Activated naive CD4-positive, alpha-beta T cell treated with anti-CD3 and anti-CD28 coated beads, Interleukin-2, amount 50 U/mL, for 72 hours (primary cell): ENCODE measurements at regions not wholly inside any gene's neighbourhood (a gene's known extent, or its start where the extent isn't known, plus 50 kb on each side); places are given as distances from the start of the nearest gene placed in this dataset.

Experiments used
- ATAC-seq, 2 donors: fragments of 150-1000 bp; cut with Tn5 transposase; 2 replicates each; pipeline ENCODE4 v1.10.0; 2021; ENCODE audit warnings: mild to moderate bottlenecking in 2 of 2, moderate library complexity in 2 of 2
- DNase-seq, 2 donors: peaks; one replicate each; pipeline ENCODE4 v3.0.0; 2021 to 2022; ENCODE audit warnings: low spot score in 2 of 2
- H3K27ac Mint-ChIP-seq, 2 donors: one replicate each; pipeline ENCODE4 v1.8.0; 2022; ENCODE audit warnings: mild to moderate bottlenecking in 2 of 2, mixed read lengths in 2 of 2
- H3K36me3 Mint-ChIP-seq, 2 donors: one replicate each; pipeline ENCODE4 v1.8.0; 2022; ENCODE audit warnings: mixed read lengths in 2 of 2
- H3K9me3 Mint-ChIP-seq, 2 donors: one replicate each; pipeline ENCODE4 v1.8.0; 2022; ENCODE audit warnings: mixed read lengths in 2 of 2

DNA sequence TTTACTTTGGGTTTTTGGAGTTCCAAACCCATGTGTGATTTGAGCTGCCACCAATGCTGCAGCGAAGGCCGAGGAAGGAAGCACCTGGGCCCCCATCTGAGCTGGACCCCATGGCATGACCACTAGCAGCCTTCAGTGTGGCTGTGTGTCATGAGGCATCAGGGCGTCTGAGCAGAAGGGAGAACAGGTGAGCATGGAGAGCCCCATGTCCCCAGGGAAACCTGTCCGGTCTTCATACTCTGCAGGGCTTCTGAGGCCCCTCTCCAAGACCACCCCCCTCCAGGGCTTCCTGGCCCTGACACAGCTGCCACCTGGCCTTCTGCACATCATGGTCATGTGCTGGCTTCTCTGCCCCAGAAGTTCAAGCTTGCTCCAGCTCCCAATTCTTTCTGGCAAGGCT lies 169.1 kb upstream of the CST7 start:
- H3K36me3 Mint-ChIP-seq, result peaks cover 3 to 6% of the 10 kb centered on the region in 2 donors
- no peak overlapping the region for H3K27ac Mint-ChIP-seq
- peaks cover 3 to 13% of the 10 kb centered on the region in 2 donors for H3K9me3 Mint-ChIP-seq
- ATAC-seq, result no peak
- no peak for DNase-seq

DNA sequence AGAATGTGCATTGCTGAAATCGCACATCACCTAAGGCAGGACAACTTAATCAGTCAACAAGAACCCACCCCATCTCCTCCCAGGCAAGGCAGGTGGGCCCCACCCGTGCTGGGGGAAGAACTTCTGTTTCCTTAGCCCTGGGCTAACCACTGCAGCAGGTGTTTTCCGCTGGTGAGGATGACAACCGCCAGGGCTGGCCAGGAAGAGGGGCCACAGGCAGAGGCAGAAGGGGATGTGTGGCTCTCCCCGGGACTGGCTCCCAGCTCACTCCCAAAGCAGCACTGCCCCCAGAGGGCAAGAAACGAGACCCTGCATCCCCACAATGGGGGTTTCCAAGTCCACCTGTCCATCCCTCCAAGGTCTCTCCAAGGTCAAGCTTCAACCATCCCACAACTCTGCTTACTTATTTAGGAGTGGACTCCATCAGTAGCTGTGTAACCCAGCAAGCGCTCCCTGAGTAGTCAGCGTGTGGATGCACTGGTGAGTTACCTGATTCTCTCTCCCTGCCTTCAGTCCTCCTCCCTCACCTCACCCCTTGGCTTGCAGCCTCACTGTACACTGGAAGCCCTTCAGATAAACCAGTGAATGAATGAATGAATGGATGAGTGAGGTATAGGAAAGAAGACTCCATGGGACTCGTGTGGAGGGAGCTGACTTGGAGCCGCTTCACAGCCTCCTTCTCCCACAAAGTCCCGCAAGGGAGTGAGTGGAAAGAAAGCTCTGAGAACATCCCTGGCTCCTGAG lies 168.2 kb upstream of the CST7 start:
- DNase-seq, result peak in 1 of 2 donors; percentile 40
- peaks cover 0 to 7% of the 10 kb centered on the region in 2 donors for H3K9me3 Mint-ChIP-seq

DNA sequence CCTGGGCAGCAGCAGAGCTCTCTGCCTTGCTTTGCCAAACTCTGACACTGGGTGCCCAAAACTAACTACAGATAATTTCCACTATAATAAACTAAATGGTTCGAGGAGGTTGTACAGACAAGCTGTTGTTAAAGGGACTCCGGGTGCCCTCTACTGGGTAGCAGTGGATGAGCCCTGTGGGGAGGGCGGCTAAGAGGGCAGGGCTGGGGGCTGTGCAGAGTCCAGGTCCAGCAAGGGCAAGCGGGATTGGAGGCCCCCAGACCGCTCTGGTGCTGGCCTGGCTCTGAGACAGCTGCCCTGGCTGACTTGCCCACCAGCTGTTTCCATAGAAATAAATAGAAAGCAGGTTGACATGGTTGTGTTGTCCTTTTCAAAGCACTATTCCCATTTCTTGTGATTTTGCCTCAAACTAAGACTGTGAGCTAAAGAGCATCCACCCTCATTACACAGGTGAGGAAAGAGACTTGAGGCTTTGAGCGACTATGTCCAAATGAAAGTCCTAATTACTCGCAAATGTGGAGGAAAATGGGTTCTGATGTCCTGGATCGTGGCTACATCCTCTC lies 167.6 kb upstream of the CST7 start:
- peak in 1 of 2 donors; percentile 18 for DNase-seq
- Mint-ChIP-seq H3K9me3 (peaks cover 0 to 2% of the 10 kb centered on the region in 2 donors), H3K27ac (no peak overlapping the region), H3K36me3 (no peaks in the 10 kb centered on the region)
- ATAC-seq, result peak in 1 of 2 donors; percentile 63

More for the DNA sequence above, 168.2 kb upstream of the CST7 start:
- H3K27ac Mint-ChIP-seq, result no peak overlapping the region
- no peaks in the 10 kb centered on the region for H3K36me3 Mint-ChIP-seq
- peak in 1 of 2 donors; percentile 9 for ATAC-seq

DNA sequence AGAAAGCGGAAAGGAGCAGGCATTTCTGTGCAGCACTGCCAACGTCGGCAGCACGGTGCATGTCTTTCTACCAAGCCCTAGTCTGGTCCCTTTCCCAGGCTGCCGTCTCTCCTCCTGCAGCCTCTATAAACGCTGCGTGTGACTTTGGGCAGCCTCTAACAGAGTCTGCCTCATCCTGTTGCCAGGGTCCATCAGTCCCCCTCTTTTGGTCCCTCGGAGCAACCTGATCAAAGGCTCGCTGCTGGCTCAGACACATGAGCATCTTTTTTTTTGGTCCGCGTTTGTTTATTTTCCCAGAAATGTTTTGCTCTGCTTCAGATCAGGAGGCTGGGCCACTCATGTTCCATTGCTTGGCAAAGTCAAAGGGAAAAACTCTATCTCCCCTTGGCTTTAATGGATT lies 166.8 kb upstream of the CST7 start:
- DNase-seq (no peak), ATAC-seq (no peak)
- H3K9me3 Mint-ChIP-seq, result no peaks in the 10 kb centered on the region
- H3K27ac Mint-ChIP-seq, result peak overlapping the region in 1 of 2 donors; percentile 9
- no peaks in the 10 kb centered on the region for H3K36me3 Mint-ChIP-seq

DNA sequence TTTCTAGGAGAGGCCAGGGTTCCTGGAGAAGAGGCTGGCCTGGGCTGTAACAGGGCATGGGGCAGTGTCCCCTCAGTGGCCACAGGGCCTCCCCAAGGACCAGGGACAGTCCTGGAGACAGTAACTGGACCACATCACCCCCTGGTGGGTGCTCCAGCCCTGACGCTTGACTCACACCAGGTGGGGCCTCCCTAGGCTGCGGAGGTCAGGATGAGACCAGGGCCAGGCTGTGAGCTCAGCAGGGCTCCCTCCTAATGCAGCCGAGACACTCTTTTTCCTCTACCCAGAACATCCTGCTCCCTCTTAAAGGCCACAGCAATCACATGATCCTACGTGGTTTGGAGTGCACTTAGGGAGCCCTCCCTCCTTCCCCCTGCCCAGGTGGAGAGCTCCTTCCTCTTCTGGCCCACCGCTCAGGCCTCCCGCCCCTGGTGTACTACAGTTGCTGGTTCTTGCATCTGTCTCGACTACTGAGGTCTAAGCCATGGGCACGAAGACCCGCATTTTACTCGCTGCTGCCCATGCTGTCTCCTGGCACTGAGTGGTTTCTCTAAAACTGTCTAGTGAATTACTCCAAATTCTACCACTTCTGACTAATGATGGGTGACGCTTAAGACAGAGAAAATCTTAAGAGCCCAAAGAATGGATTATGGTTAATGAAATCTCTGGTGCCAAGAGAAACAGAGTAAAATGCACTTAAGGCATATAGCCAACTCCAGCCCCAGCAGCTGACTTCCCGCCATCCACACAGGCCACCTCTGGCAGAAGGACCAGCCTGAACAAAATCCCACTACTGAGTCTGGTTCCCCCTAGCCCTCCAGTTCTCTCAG lies 166.1 kb upstream of the CST7 start:
- ATAC-seq, result no peak
- H3K9me3 Mint-ChIP-seq, result no peaks in the 10 kb centered on the region
- no peak for DNase-seq
- H3K36me3 Mint-ChIP-seq, result no peaks in the 10 kb centered on the region
- H3K27ac Mint-ChIP-seq, result no peak overlapping the region

DNA sequence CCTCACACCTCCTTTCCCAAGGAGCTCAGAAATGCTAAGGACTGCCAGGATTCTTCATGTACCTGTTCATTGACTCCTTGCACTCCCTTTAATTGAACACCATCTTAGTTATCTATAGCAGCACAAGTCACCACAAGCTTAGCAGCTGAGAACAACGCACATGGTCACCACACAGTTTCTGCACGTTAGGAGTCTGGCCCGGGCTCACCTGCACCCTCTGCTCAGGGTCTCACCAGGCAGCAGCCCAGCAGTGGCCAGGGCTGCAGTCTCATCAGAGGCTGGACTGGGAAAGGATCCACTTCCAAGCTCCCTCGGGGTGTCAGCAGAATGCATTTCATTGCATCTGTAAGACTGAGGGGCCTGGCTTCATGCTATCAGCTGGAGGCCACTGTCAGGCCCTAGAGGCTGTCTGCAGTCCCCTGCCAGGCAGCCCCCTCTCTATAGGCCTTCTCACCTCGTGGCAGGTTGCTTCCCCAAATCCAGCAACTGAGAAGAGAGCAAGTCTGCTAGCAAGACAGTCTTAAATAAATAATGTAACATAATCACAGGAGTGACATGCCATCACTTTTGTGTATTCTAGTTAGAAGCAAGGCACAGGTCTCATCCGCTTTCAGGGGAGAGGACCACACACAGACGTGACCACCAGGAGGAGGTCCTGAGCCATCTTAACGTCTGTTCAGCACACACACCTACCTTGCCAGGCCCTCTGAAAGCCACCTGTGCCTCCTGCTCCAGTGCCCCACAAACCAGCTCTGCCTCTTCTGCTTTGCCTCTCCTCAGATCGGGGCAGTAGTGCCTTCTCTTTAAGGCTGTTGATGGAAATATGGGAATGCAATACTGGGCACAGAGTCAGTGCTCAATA lies 165.2 kb upstream of the CST7 start:
- no peaks in the 10 kb centered on the region for H3K36me3 Mint-ChIP-seq
- no peak for DNase-seq
- H3K27ac Mint-ChIP-seq, result peak overlapping the region in 1 of 2 donors; percentile 59
- H3K9me3 Mint-ChIP-seq, result no peaks in the 10 kb centered on the region
- ATAC-seq, result no peak

DNA sequence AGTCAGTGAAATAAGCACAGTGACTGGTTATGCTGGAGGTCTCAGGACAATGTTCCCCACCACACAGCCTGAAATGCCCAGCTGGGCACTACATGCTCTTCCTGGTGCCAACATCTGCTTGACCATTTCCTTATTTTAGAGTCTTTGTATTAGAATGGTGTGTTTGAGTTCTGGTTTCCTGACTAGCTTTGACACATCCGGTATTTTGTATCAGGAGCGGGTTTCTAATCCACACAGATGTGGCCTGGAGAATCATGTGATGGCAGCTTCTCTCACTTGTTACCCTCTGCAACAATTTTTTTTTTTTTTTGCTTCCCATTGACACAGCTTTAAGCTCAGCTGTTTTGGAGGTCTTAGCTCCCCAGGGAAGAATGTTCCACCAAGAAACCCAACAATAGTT lies 164.5 kb upstream of the CST7 start:
- Mint-ChIP-seq H3K36me3 (no peaks in the 10 kb centered on the region), H3K9me3 (no peaks in the 10 kb centered on the region), H3K27ac (peak overlapping the region in 1 of 2 donors; percentile 59)
- no peak for DNase-seq
- no peak for ATAC-seq

DNA sequence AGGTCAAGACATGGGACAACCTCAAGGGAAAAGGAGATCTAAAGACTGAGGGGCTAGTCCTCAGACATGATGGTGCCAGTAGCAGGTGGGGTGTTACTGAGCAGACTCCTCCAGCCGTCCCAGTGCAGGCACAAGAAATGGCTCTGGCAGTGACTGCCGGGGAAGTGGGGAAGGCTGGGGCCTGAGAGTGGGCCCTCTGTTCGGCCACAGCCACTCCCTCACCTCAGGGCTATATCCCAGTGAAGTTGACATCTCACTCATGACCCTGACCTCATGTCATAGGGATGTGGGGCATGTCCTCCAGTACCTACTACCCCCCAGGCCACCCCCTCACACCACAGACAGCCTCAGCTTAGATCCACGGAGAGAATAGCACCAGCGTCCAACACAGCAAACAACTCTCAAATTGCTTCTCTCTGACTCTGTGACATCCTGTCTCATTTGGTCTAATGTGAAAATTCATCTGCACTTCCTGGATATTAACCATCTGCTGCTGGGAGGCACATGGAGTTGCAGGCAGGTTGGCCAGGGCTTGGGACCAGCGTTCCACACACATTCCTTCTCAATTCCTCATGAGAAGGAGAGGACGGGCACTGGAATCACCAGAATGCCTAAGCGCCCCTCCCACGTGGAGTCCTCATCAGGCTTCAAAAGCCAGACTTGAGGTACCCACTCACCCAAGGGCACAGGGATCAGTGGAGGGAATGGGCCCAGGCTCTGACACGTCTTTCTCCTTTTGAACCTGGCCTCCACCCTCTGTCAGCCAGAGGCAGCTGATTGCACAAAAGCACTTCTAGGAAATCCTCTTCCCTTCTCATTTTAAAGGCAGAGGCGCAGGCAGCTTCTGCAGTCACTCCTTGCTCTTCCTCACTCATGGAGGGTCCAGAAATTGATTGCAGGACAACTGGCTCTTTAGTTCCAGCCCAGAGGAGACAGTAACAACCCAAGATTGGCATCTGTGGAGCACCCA lies 163.6 kb upstream of the CST7 start:
- H3K27ac Mint-ChIP-seq, result no peak overlapping the region

DNA sequence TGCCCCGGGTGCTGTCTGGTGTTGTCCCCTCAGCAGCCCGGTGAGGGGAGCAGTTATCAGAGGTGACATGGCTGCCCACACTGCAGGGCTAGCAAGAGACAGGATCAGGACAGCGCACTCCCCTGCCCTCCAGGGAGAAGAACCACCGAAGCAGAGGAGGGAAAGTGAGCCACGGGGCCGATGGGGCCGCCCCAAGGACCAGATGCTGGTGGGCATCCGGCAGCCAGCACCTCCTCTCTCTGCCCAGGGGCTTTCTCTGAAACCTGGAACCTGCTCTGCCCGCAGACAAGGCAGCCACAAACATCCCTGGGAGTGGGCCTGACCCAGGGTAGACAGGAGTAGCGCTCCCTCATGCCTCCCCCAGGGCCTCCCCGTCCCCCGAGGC lies 163.0 kb upstream of the CST7 start:
- Mint-ChIP-seq H3K27ac (no peak overlapping the region), H3K9me3 (no peaks in the 10 kb centered on the region), H3K36me3 (no peaks in the 10 kb centered on the region)
- DNase-seq (no peak), ATAC-seq (no peak)

More for the DNA sequence above, 163.6 kb upstream of the CST7 start:
- DNase-seq, result no peak
- H3K36me3 Mint-ChIP-seq, result no peaks in the 10 kb centered on the region
- no peak for ATAC-seq
- no peaks in the 10 kb centered on the region for H3K9me3 Mint-ChIP-seq

DNA sequence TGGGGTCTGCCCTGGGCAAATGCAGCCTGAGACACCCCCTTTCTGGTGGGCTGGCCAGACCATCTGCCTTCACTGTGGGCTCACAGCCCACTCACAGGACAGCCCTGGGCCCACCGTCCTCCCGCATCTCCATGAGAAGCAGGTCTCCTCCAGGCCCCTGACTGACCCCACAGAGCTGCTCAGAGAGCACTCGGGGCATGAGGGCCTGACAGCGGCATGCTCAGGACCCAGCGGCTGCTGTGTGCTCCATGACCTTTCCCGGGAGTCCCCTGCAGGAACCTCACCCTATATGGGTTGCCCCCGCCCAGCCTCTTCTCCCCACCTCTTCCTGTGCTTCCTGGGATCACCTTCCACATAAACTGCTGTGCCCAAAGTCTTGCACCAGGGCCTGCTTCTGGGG lies 162.4 kb upstream of the CST7 start:
- no peaks in the 10 kb centered on the region for H3K9me3 Mint-ChIP-seq
- no peaks in the 10 kb centered on the region for H3K36me3 Mint-ChIP-seq
- DNase-seq, result no peak
- ATAC-seq, result no peak
- H3K27ac Mint-ChIP-seq, result no peak overlapping the region

DNA sequence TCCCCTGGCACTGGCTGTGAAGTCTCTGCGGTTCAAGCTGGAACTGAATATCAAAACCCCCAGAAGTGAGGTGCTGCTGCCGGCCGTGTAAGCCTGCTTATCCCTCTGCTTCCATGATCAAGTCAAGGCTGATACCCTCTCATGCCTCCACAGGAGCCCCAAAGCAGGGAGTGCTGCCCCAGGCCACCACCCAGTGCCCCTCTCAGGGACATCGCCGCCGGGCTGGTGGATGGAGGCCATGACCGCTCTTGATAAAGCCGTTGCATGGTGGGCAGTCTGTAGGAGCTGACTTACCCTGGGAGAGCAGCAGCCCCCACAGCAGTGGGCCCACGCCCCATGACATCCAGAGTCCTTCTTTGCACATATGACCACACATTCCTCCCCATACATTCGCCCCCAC lies 162.0 kb upstream of the CST7 start:
- no peak for ATAC-seq

DNA sequence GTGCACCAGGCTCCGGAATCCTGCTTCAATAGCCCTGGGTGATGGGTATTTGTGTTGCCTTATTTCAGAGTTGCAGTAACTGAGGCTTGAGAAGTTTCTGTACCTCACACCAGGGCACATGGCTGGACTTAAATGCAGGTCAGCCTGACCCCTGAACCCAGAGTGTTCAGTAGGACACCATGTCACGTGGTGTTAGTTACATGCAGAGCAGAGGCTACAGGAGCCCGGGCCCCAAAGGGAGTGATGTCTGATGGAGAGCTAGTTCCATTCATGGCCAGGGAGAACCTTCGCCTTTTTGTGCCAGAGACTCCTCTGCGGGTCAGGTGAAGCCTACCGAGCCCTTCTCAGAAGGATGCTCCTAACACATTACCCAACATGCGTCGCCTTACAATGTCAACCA lies 161.4 kb upstream of the CST7 start:
- Mint-ChIP-seq H3K36me3 (no peaks in the 10 kb centered on the region), H3K27ac (peak overlapping the region in 1 of 2 donors; percentile 55), H3K9me3 (no peaks in the 10 kb centered on the region)
- ATAC-seq (no peak), DNase-seq (no peak)

More for the DNA sequence above, 162.0 kb upstream of the CST7 start:
- no peak overlapping the region for H3K27ac Mint-ChIP-seq
- H3K36me3 Mint-ChIP-seq, result no peaks in the 10 kb centered on the region
- H3K9me3 Mint-ChIP-seq, result no peaks in the 10 kb centered on the region
- no peak for DNase-seq

DNA sequence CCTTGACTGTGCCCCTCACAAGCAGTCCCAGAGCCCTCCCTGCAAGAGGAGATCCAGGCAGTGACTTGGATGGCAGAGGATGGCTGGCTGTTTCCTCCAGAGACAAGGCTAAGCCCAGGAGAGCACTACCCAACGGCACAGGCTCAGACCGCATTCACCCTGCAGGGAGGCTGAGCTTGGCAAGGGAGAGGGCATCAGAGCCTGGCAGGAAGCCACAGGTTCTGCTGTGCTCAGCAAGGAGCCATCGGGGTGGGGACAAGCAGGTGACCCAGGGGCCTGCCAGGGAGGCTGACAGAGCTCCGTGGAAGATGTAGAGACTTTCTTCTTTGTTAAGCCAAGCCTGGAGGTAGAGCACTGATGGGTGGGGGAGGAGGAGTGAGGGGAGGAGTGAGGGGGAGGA lies 159.2 kb upstream of the CST7 start:
- DNase-seq (no peak), ATAC-seq (no peak)
- H3K27ac Mint-ChIP-seq, result no peak overlapping the region
- H3K9me3 Mint-ChIP-seq, result no peaks in the 10 kb centered on the region
- H3K36me3 Mint-ChIP-seq, result no peaks in the 10 kb centered on the region

DNA sequence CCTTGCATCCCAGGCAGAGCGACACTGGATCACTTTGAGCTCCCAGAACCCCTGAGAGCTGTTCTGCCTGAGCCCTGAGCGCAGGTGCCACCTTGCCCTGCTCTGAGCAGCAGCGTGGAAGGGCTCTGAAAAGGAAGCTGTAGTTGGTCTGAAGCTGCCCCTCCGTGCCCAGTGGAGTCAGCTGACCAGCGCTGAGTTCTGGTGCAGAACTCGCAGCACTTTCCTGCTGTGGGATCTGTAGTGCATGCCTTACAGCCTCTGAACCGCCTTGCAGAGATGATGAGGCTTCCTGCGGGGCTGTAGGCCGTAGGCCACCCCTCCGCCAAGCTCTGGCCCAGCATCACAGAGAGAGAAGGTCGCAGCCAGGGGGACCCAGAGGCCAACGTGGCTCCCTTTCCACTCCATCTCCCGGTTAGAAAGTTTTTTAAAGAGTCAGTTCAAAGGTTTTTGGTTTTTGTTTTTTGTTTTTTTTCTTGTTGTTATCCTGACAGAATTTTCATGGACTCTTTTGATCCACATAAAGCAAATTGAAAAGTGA lies 158.3 kb upstream of the CST7 start:
- Mint-ChIP-seq H3K36me3 (no peaks in the 10 kb centered on the region), H3K27ac (no peak overlapping the region), H3K9me3 (no peaks in the 10 kb centered on the region)
- ATAC-seq (no peak), DNase-seq (no peak)

DNA sequence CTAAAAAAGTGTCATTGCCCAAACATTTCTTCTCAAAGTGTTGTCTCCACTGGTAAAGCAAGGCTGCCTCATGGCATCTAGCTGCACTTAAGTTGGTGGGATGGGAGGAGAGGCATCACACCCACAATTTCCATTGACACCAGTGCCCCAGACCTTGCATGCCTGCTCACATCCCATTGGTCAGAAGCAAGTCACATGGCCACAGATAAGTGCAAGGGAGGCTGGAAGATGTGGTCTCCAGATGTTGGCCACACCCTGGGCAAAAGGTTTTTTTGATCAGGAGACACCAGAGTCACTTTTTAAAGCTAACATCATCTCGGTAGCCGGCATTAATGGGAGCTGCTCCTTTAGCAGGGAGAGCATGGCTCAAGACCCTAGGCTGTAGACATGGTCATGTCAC lies 157.1 kb upstream of the CST7 start:
- Mint-ChIP-seq H3K27ac (no peak overlapping the region), H3K36me3 (no peaks in the 10 kb centered on the region), H3K9me3 (no peaks in the 10 kb centered on the region)
- DNase-seq, result no peak
- ATAC-seq, result no peak
